Suppressor macrophage treated with lipopolysaccharide for 1 hour (primary cell): ENCODE measurements at regions not wholly inside any gene's neighbourhood (a gene's known extent, or its start where the extent isn't known, plus 50 kb on each side); places are given as distances from the start of the nearest gene placed in this dataset.
A peak's percentile ranks its signal among the peaks of the same experiment; 100 is the strongest.

Source experiments
- DNase-seq, 3 donors: peaks; one replicate each; pipeline ENCODE4 v3.0.0-alpha.2; 2020 to 2022

GRCh38 chr1:243943671-243944428, 93.8 kb upstream of the AKT3 start:
- no peak for DNase-seq

- no peak for DNase-seq
These were observed 92.4 kb upstream of the AKT3 start for GRCh38 chr1:243942196-243943150.

- DNase-seq: no peak
These were observed 90.4 kb upstream of the AKT3 start for GRCh38 chr1:243940451-243940850.

GRCh38 chr1:243939167-243939848, 89.3 kb upstream of the AKT3 start:
- peak in 1 of 3 donors; percentile 35 for DNase-seq

- DNase-seq: peak in 2 of 3 donors; percentile 45 to 71
These were observed 88.2 kb upstream of the AKT3 start for GRCh38 chr1:243938208-243938607.

GRCh38 chr1:243933495-243933894, 83.5 kb upstream of the AKT3 start:
- no peak for DNase-seq

- no peak for DNase-seq
These were observed 81.9 kb upstream of the AKT3 start for GRCh38 chr1:243931957-243932356.

GRCh38 chr1:243930822-243931671, 81.0 kb upstream of the AKT3 start:
- peak in 1 of 3 donors; percentile 8 for DNase-seq

GRCh38 chr1:243927381-243927780, 77.3 kb upstream of the AKT3 start:
- DNase-seq: no peak

- no peak for DNase-seq
These were observed 76.8 kb upstream of the AKT3 start for GRCh38 chr1:243926803-243927245.

GRCh38 chr1:243926299-243926698, 76.3 kb upstream of the AKT3 start:
- DNase-seq: no peak

- DNase-seq: no peak
These were observed 74.7 kb upstream of the AKT3 start for GRCh38 chr1:243924588-243925349.

- DNase-seq: peak in 1 of 3 donors; percentile 16
These were observed 74.1 kb upstream of the AKT3 start for GRCh38 chr1:243924188-243924587.

GRCh38 chr1:243923292-243924171, 73.5 kb upstream of the AKT3 start:
- no peak for DNase-seq

GRCh38 chr1:243921111-243921510, 71.1 kb upstream of the AKT3 start:
- peak; percentile 69 to 87 (median 85) for DNase-seq

GRCh38 chr1:243917863-243918565, 68.0 kb upstream of the AKT3 start:
- DNase-seq: peak; percentile 16 to 37 (median 34)

GRCh38 chr1:243917177-243917862, 67.3 kb upstream of the AKT3 start:
- peak; percentile 58 to 84 (median 65) for DNase-seq

GRCh38 chr1:243916160-243916559, 66.1 kb upstream of the AKT3 start:
- DNase-seq: no peak

- no peak for DNase-seq
These were observed 62.3 kb upstream of the AKT3 start for GRCh38 chr1:243912347-243912746.
